ENCODE measurements at regions not wholly inside any gene's neighbourhood (a gene's known extent, or its start where the extent isn't known, plus 50 kb on each side); places are given as distances from the start of the nearest gene placed in this dataset.

GRCh38 chr14:38549564-38549963 is 293.7 kb upstream of the CLEC14A start:
- Histone ChIP-seq H4K8ac (ENCODE audit: low read depth in 2 of 2, low read length in 2 of 2) (no peak overlapping the region), H3K14ac (replicated peaks; ENCODE audit: low read depth, low read length) (no peak overlapping the region), H3K27ac (ENCODE audit: insufficient read depth, low read length) (no peak overlapping the region), H3K4me3 (ENCODE audit: insufficient read depth, low read depth, low read length) (no peak overlapping the region), H3K4me2 (ENCODE audit: low read depth, low read length) (no peak overlapping the region), H2AK9ac (replicated peaks; ENCODE audit: low read depth, low read length, poor library complexity) (no peak overlapping the region), H2BK15ac (ENCODE audit: low read depth, low read length) (no peak overlapping the region), H3K4ac (ENCODE audit: low read depth, low read length) (no peak overlapping the region), H2BK120ac (ENCODE audit: low read depth, low read length) (no peak overlapping the region), H4K5ac (ENCODE audit: low read depth, low read length) (no peak overlapping the region), H3K23ac (ENCODE audit: low read depth, low read length) (no peak overlapping the region), H2BK20ac (ENCODE audit: low read depth, low read length) (no peak overlapping the region), H3K27me3 (ENCODE audit: control insufficient read depth, insufficient read depth, low read length) (no peaks in the 10 kb centered on the region), H3K4me1 (ENCODE audit: control insufficient read depth, insufficient read depth, low read length) (no peaks in the 10 kb centered on the region), H3K18ac (ENCODE audit: low read depth, low read length) (no peak overlapping the region), H4K91ac (ENCODE audit: insufficient read depth, low read depth, low read length) (no peak overlapping the region), H4K20me1 (ENCODE audit: insufficient read depth, low read length) (no peaks in the 10 kb centered on the region), H3K9ac (ENCODE audit: low read depth, low read length) (no peak overlapping the region), H3K9me3 (ENCODE audit: control insufficient read depth, insufficient read depth, low read length) (no peaks in the 10 kb centered on the region), H3K9me1 (ENCODE audit: insufficient read depth, low read length) (no peaks in the 10 kb centered on the region), H3K79me1 (ENCODE audit: low read depth in 1 of 2, low read length in 2 of 2) (no peaks in the 10 kb centered on the region), H3K36me3 (ENCODE audit: control insufficient read depth, insufficient read depth, low read length) (no peaks in the 10 kb centered on the region), H3K56ac (ENCODE audit: extremely low read depth, insufficient read depth, low read length) (no peak overlapping the region), H2AK5ac (ENCODE audit: low read depth, low read length) (no peak overlapping the region), H2BK5ac (ENCODE audit: low read depth, low read length, poor library complexity, severe bottlenecking) (no peak overlapping the region), H2AFZ (replicated peaks; ENCODE audit: low read length, poor library complexity) (no peak overlapping the region)
- no CpG with 5 or more reads among the region's 4 CpGs for WGBS, 2 experiments (ENCODE audit: extremely low coverage in 2 of 2, insufficient read length in 1 of 2)
- in situ Hi-C loops (cut with MboI; ENCODE audit: low sequenced_read_pairs), result no loop called here
- no peak for TF ChIP-seq RCOR1 (IDR thresholded peaks at IDR 0.05; ENCODE audit: insufficient replicate concordance, low read length)
- no peak for TF ChIP-seq NFE2L2 (IDR thresholded peaks at IDR 0.05; ENCODE audit: low read depth, low read length)
- no peak for TF ChIP-seq MXI1 (IDR thresholded peaks at IDR 0.05; ENCODE audit: borderline replicate concordance, low read depth, low read length)
- TF ChIP-seq BHLHE40 (IDR thresholded peaks at IDR 0.05; ENCODE audit: low read depth, low read length), result no peak
- no peak for TF ChIP-seq FOS (IDR thresholded peaks at IDR 0.05; ENCODE audit: low read depth, low read length)
- TF ChIP-seq RFX5 (IDR thresholded peaks at IDR 0.05; ENCODE audit: low read depth, low read length), result no peak
- TF ChIP-seq RAD21 (IDR thresholded peaks at IDR 0.05; ENCODE audit: low read length), result no peak
- no peak for TF ChIP-seq USF2 (IDR thresholded peaks at IDR 0.05; ENCODE audit: low read depth, low read length)
- TF ChIP-seq MAFK (IDR thresholded peaks at IDR 0.05; ENCODE audit: low read depth, low read length), result no peak
- no peak for TF ChIP-seq SMC3 (IDR thresholded peaks at IDR 0.05; ENCODE audit: low read depth, low read length)
- no peak for TF ChIP-seq CTCF (conservative IDR thresholded peaks at IDR 0.05; ENCODE audit: low read depth, low read length)
- no peak for TF ChIP-seq CHD1 (IDR thresholded peaks at IDR 0.05; ENCODE audit: low read depth, low read length)
- no peak for TF ChIP-seq ELK1 (IDR thresholded peaks at IDR 0.05; ENCODE audit: borderline replicate concordance, low read depth, low read length)
- TF ChIP-seq MAZ (IDR thresholded peaks at IDR 0.05; ENCODE audit: borderline replicate concordance, low read depth, low read length), result no peak
- TF ChIP-seq CEBPB (IDR thresholded peaks at IDR 0.05; ENCODE audit: low read depth, low read length), result no peak
- TF ChIP-seq POLR2A (IDR thresholded peaks at IDR 0.05; ENCODE audit: low read depth, low read length), result no peak
- BruUV-seq (replicated peaks), result no TSS peak
- ATAC-seq (ENCODE audit: low read depth) (no peak), DNase-seq (no peak)
- dilution Hi-C loops (cut with HindIII; ENCODE audit: low sequenced_read_pairs, unreplicated experiment), result no loop called here
- ChIA-PET POLR2A (ENCODE audit: unreplicated experiment) (no interaction called here), CTCF (no interaction called here)
- intact Hi-C loops (cut with micrococcal nuclease), result no loop called here
